ENCODE measurements at regions not wholly inside any gene's neighbourhood (a gene's known extent, or its start where the extent isn't known, plus 50 kb on each side); places are given as distances from the start of the nearest gene placed in this dataset.

DNA sequence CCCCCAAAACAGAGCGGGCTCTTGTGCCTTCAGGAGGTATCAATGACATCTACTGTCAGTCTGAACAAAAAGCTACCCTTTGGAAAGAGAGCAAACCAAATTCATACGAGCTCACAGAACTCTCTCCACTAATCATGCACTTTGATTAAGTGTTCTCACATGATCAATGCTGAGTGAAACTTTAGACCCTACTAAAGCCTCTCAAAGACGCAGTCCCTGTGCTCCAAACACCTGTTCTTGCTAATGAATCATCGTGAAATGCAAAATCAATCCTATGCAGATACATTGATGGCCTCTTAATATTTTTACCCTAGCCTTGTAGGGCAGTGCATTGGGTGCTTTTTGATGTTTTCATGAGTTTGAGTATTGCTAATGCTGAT lies 113.4 kb downstream of the ZBTB18 start:
- TF ChIP-seq EZH2 (IDR thresholded peaks at IDR 0.05), result no peak
- no peak for TF ChIP-seq POLR2AphosphoS5 (IDR thresholded peaks at IDR 0.05; ENCODE audit: borderline replicate concordance, low read depth, low read length)
- no peak for TF ChIP-seq FOXP2 (optimal IDR thresholded peaks at IDR 0.05; ENCODE audit: control extremely low read depth, extremely low read length, insufficient read depth)

All from SK-N-MC (cell line).